ENCODE measurements at regions not wholly inside any gene's neighbourhood (a gene's known extent, or its start where the extent isn't known, plus 50 kb on each side); places are given as distances from the start of the nearest gene placed in this dataset.

DNA sequence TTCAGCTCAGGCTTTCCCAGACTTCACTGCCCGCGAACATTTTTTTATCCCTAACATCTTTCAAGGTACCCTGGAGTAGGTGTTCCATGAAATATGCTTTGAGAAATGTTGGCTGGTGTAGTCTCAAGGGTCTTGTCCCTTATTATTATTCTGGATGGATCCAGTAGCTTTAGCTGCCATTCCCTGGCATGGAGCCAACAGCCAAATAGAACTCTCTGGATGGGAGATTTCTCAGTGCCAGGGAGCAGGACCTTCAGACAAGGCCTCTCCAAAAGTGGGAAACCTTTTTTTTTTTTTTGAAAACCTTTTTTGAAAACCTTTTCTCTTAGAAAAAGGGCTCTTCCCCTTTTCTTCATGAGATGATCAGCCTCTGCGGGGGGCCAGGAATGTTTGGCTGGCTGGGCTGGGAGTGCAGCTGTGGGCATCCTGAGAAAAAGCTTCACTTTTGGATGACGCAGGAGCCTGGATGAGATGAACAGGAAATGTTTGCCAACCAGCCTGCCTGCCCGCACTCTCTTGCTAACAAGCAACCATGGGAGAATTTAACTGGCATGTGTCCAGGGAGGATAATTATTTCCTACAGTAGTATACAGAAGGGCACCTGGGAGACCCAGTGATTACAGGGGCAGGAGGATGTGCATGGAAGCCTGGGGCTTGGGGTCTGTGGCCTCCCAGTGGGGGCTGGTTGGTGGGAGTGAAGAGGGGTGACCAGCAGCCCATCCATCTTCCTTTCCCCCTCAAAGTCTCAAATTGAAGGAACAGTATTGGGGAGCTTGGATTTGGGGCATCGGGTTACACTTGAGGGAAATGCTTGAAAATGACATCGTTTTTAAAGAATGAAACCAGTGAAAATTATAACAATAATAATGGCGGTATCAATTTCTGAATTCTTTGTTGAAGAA is 109.1 kb upstream of the LRIG1 start:
- no peak overlapping the region for H3K27ac ChIP-seq (ENCODE audit: low read depth, low read length, severe bottlenecking)
- H3K9me3 ChIP-seq (ENCODE audit: control insufficient read depth, low read length): no peaks in the 10 kb centered on the region
- H3K4me3 ChIP-seq (ENCODE audit: extremely low read depth, insufficient read depth, low read length, poor library complexity, severe bottlenecking): no peak overlapping the region
- no peaks in the 10 kb centered on the region for H3K4me1 ChIP-seq (ENCODE audit: control insufficient read depth, insufficient read depth, low read length, poor library complexity, severe bottlenecking)
- no peaks in the 10 kb centered on the region for H3K36me3 ChIP-seq (ENCODE audit: control insufficient read depth, insufficient read depth, low read length)
- 43 to 50% methylated on average over 1 to 2 of the region's 8 CpGs for WGBS, 2 experiments (ENCODE audit: insufficient coverage in 2 of 2)

- H3K27ac ChIP-seq (ENCODE audit: low read depth, low read length, severe bottlenecking): no peak overlapping the region
- 67 to 82% methylated on average over 1 to 4 of the region's 5 CpGs for WGBS, 2 experiments (ENCODE audit: insufficient coverage in 2 of 2)
- no peak overlapping the region for H3K4me3 ChIP-seq (ENCODE audit: extremely low read depth, insufficient read depth, low read length, poor library complexity, severe bottlenecking)
- no peaks in the 10 kb centered on the region for H3K36me3 ChIP-seq (ENCODE audit: control insufficient read depth, insufficient read depth, low read length)
- no peaks in the 10 kb centered on the region for H3K4me1 ChIP-seq (ENCODE audit: control insufficient read depth, insufficient read depth, low read length, poor library complexity, severe bottlenecking)
- no peaks in the 10 kb centered on the region for H3K9me3 ChIP-seq (ENCODE audit: control insufficient read depth, low read length)
Measured at GRCh38 chr3:66610562-66610909, 109.7 kb upstream of the LRIG1 start.

DNA sequence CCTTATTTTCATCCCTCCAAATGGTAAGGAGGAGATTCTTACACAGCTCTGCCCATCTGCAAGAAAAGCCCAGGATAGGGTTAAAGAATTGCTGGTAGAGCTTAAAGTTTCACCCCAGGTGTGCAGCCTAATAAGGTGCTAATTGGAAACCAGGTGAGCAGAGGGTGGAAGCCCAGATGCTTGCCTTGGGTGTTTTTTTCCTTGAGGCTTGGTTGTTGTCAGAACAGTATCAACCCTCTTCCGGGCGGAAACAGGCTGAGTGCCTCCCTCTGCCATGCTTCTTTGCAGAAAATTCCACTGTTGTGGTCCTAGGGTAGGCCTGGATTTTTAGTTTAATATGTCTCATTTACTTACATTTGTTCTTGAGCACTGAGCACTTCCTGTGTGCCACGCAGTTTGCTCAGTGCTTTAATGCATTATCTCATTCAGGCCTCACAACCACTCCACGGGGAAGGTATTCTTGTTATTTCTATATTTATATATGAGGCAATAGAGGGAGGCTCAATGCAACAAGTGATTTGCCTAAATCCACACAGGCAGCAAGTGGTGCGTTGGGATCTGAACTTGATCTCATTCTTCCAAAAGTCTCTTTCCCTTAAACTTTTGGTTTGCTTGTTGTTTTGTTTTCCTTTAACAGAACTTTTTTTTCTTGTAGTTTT is 115.0 kb upstream of the LRIG1 start:
- H3K4me1 ChIP-seq (ENCODE audit: control insufficient read depth, insufficient read depth, low read length, poor library complexity, severe bottlenecking): no peaks in the 10 kb centered on the region
- 73 to 80% methylated on average over 1 to 2 of the region's 5 CpGs for WGBS, 2 experiments (ENCODE audit: insufficient coverage in 2 of 2)
- no peak overlapping the region for H3K4me3 ChIP-seq (ENCODE audit: extremely low read depth, insufficient read depth, low read length, poor library complexity, severe bottlenecking)
- no peak overlapping the region for H3K27ac ChIP-seq (ENCODE audit: low read depth, low read length, severe bottlenecking)
- H3K9me3 ChIP-seq (ENCODE audit: control insufficient read depth, low read length): no peaks in the 10 kb centered on the region
- H3K36me3 ChIP-seq (ENCODE audit: control insufficient read depth, insufficient read depth, low read length): no peaks in the 10 kb centered on the region

- WGBS, 2 experiments (ENCODE audit: insufficient coverage in 2 of 2): 92 to 100% methylated on average over 1 to 2 of the region's 2 CpGs
- H3K27ac ChIP-seq (ENCODE audit: low read depth, low read length, severe bottlenecking): no peak overlapping the region
- no peaks in the 10 kb centered on the region for H3K9me3 ChIP-seq (ENCODE audit: control insufficient read depth, low read length)
- no peak overlapping the region for H3K4me3 ChIP-seq (ENCODE audit: extremely low read depth, insufficient read depth, low read length, poor library complexity, severe bottlenecking)
- no peaks in the 10 kb centered on the region for H3K4me1 ChIP-seq (ENCODE audit: control insufficient read depth, insufficient read depth, low read length, poor library complexity, severe bottlenecking)
- no peaks in the 10 kb centered on the region for H3K36me3 ChIP-seq (ENCODE audit: control insufficient read depth, insufficient read depth, low read length)
Measured at GRCh38 chr3:66617351-66617750, 116.5 kb upstream of the LRIG1 start.

- no peaks in the 10 kb centered on the region for H3K4me1 ChIP-seq (ENCODE audit: control insufficient read depth, insufficient read depth, low read length, poor library complexity, severe bottlenecking)
- no peak overlapping the region for H3K27ac ChIP-seq (ENCODE audit: low read depth, low read length, severe bottlenecking)
- H3K36me3 ChIP-seq (ENCODE audit: control insufficient read depth, insufficient read depth, low read length): no peaks in the 10 kb centered on the region
- 100% methylated on average over 1 of the region's 4 CpGs; no CpG with 5 or more reads in 1 of the 2 experiments for WGBS, 2 experiments (ENCODE audit: insufficient coverage in 2 of 2)
- no peaks in the 10 kb centered on the region for H3K9me3 ChIP-seq (ENCODE audit: control insufficient read depth, low read length)
- H3K4me3 ChIP-seq (ENCODE audit: extremely low read depth, insufficient read depth, low read length, poor library complexity, severe bottlenecking): no peak overlapping the region
Measured at GRCh38 chr3:66618066-66618465, 117.2 kb upstream of the LRIG1 start.

- Histone ChIP-seq H3K4me1 (ENCODE audit: control insufficient read depth, insufficient read depth, low read length, poor library complexity, severe bottlenecking) (no peaks in the 10 kb centered on the region), H3K36me3 (ENCODE audit: control insufficient read depth, insufficient read depth, low read length) (no peaks in the 10 kb centered on the region), H3K4me3 (ENCODE audit: extremely low read depth, insufficient read depth, low read length, poor library complexity, severe bottlenecking) (no peak overlapping the region), H3K9me3 (ENCODE audit: control insufficient read depth, low read length) (no peaks in the 10 kb centered on the region), H3K27ac (ENCODE audit: low read depth, low read length, severe bottlenecking) (no peak overlapping the region)
- WGBS, 2 experiments (ENCODE audit: insufficient coverage in 2 of 2): 64 to 68% methylated on average over 5 to 9 of the region's 9 CpGs
Measured at GRCh38 chr3:66620296-66620695, 119.5 kb upstream of the LRIG1 start.

- Histone ChIP-seq H3K4me1 (ENCODE audit: control insufficient read depth, insufficient read depth, low read length, poor library complexity, severe bottlenecking) (no peaks in the 10 kb centered on the region), H3K9me3 (ENCODE audit: control insufficient read depth, low read length) (no peaks in the 10 kb centered on the region), H3K27ac (ENCODE audit: low read depth, low read length, severe bottlenecking) (no peak overlapping the region), H3K4me3 (ENCODE audit: extremely low read depth, insufficient read depth, low read length, poor library complexity, severe bottlenecking) (no peak overlapping the region), H3K36me3 (ENCODE audit: control insufficient read depth, insufficient read depth, low read length) (no peaks in the 10 kb centered on the region)
- 67% methylated on average over 1 of the region's 2 CpGs; no CpG with 5 or more reads in 1 of the 2 experiments for WGBS, 2 experiments (ENCODE audit: insufficient coverage in 2 of 2)
Measured at GRCh38 chr3:66622756-66623457, 122.1 kb upstream of the LRIG1 start.

DNA sequence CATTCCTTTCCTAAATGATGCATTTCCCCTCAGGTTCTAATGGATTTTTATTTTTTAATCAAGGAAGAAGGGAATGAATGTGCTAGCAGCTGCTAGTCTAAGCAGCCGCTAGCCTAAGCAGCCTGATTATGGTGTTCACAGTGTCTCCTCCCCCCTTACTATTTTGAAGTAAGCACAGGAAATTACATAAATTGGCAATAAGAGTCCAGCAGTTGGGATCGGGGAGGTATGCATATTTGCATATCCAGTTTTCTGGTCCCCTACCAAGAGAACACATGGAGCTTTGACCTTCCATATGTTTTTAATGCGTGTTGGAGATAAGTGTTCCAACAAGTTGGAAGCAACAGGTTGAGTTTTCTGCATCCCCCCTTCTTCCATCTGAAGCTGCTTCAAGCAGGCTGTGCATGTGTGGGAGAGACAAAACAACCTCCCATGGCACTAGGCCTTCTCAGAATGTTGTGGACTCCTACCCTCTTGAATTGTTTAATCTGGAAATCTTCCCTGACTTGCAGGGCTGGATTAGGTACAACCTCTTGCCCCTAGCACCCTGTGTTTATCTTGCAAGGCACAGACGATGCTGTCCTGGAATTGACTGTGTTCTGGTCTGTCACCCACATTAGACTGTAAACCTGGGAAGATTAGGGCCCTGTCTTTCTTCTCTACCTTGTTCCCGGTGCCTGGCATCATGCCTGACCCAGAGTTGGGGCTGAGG is 124.8 kb upstream of the LRIG1 start:
- no peaks in the 10 kb centered on the region for H3K4me1 ChIP-seq (ENCODE audit: control insufficient read depth, insufficient read depth, low read length, poor library complexity, severe bottlenecking)
- H3K9me3 ChIP-seq (ENCODE audit: control insufficient read depth, low read length): no peaks in the 10 kb centered on the region
- no peak overlapping the region for H3K27ac ChIP-seq (ENCODE audit: low read depth, low read length, severe bottlenecking)
- no peak overlapping the region for H3K4me3 ChIP-seq (ENCODE audit: extremely low read depth, insufficient read depth, low read length, poor library complexity, severe bottlenecking)
- no peaks in the 10 kb centered on the region for H3K36me3 ChIP-seq (ENCODE audit: control insufficient read depth, insufficient read depth, low read length)
- WGBS, 2 experiments (ENCODE audit: insufficient coverage in 2 of 2): 67% methylated on average over 1 to 2 of the region's 5 CpGs

DNA sequence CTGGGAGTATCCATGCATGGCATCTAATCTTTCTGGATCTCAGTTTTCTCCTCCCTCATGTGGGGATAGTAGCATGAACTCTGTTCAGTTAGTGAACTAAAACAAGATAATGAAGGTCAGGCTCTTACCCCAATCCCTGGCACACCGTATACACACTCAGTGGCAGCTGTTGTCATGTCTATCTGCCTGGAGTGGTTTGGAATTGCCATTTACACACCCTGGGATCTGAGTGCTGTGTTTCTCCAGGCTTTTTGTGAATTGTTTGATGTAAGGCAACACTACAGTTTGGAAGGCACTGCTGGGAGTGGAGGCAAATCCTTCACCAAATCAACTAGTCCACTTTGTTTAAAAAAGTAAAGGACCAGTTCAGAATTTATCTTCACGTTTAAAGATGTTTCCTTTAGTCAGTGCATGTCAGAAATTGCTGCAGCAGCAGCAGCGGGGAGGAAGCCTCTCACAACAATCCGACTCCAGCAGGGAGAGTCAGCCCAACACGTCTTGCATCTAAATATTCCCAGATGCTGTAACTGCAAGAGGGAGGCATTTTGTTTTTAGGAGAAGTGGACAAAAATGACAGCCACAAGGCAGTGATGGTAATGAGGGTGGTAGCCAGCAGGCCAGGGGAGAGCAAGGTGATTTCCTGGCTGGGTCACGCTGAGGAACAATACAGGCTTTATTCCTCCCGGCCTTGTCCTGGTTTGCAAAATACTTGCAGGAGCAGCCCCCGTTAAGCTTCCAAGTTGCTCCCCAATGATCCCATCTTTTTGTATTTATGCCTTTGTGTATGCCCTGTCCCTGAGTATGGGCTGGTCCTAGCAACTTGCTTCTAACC is 128.5 kb upstream of the LRIG1 start:
- WGBS, 2 experiments (ENCODE audit: insufficient coverage in 2 of 2): 60 to 72% methylated on average over 6 to 8 of the region's 8 CpGs
- H3K4me3 ChIP-seq (ENCODE audit: extremely low read depth, insufficient read depth, low read length, poor library complexity, severe bottlenecking): no peak overlapping the region
- H3K4me1 ChIP-seq (ENCODE audit: control insufficient read depth, insufficient read depth, low read length, poor library complexity, severe bottlenecking): no peaks in the 10 kb centered on the region

DNA sequence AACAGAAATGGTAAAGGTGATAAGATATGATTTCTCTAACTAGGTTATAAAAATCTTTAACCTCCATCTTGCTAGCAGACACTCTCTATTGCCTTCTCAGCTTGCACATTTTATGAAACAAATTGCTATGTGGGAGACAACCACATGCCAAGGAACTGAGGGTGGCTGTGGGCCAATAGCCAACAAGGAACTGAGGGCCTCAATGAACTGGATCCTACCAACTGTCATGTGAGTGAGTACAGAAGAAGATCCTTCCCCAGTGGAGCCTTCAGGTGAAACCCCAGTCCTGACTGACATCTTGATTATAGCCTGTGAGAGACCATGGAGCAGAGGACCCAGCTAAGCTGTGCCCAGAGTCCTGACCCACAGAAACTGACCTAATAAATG is 129.2 kb upstream of the LRIG1 start:
- Histone ChIP-seq H3K4me3 (ENCODE audit: extremely low read depth, insufficient read depth, low read length, poor library complexity, severe bottlenecking) (no peak overlapping the region), H3K4me1 (ENCODE audit: control insufficient read depth, insufficient read depth, low read length, poor library complexity, severe bottlenecking) (no peaks in the 10 kb centered on the region), H3K27ac (ENCODE audit: low read depth, low read length, severe bottlenecking) (no peak overlapping the region), H3K9me3 (ENCODE audit: control insufficient read depth, low read length) (no peaks in the 10 kb centered on the region), H3K36me3 (ENCODE audit: control insufficient read depth, insufficient read depth, low read length) (no peaks in the 10 kb centered on the region)

More for the DNA sequence above, 128.5 kb upstream of the LRIG1 start:
- Histone ChIP-seq H3K9me3 (ENCODE audit: control insufficient read depth, low read length) (no peaks in the 10 kb centered on the region), H3K27ac (ENCODE audit: low read depth, low read length, severe bottlenecking) (no peak overlapping the region), H3K36me3 (ENCODE audit: control insufficient read depth, insufficient read depth, low read length) (no peaks in the 10 kb centered on the region)

Measured in mesodermal cell (in vitro differentiated cells).